Thymus (tissue), 11 donors: ENCODE measurements at regions not wholly inside any gene's neighbourhood (a gene's known extent, or its start where the extent isn't known, plus 50 kb on each side); places are given as distances from the start of the nearest gene placed in this dataset.

Experiments
- DNase-seq, 9 donors: peaks; one replicate each; pipeline ENCODE4 v3.0.0-alpha.2; 2013; ENCODE audit warnings: low spot score in 9 of 9, low read depth in 6 of 9, missing footprints in 1 of 9
- H3K27ac ChIP-seq, 2 donors: one replicate each; pipeline ENCODE4 v1.5.1; 2013; ENCODE audit warnings: control low read depth in 1 of 2, low read depth in 1 of 2, low read length in 1 of 2, mild to moderate bottlenecking in 1 of 2, moderate library complexity in 1 of 2
- H3K27me3 ChIP-seq, 2 donors: one replicate each; pipeline ENCODE4 v1.5.1; 2013; ENCODE audit warnings: low read length in 1 of 2; ENCODE audit not compliant: control insufficient read depth in 2 of 2, insufficient read depth in 1 of 2
- H3K36me3 ChIP-seq, 2 donors: one replicate each; pipeline ENCODE4 v1.5.1; 2013; ENCODE audit warnings: low read length in 1 of 2, mild to moderate bottlenecking in 1 of 2, moderate library complexity in 1 of 2; ENCODE audit not compliant: control insufficient read depth in 2 of 2, insufficient read depth in 2 of 2
- H3K4me1 ChIP-seq, 2 donors: one replicate each; pipeline ENCODE4 v1.5.1; 2013; ENCODE audit warnings: low read length in 2 of 2; ENCODE audit not compliant: control insufficient read depth in 2 of 2, insufficient read depth in 2 of 2
- H3K4me3 ChIP-seq, 2 donors: one replicate each; pipeline ENCODE4 v1.5.1; 2013; ENCODE audit warnings: low read length in 2 of 2, control low read depth in 1 of 2, mild to moderate bottlenecking in 1 of 2
- H3K9me3 ChIP-seq, 2 donors: one replicate each; pipeline ENCODE4 v1.5.1; 2013; ENCODE audit warnings: low read length in 1 of 2, mild to moderate bottlenecking in 1 of 2; ENCODE audit not compliant: control insufficient read depth in 2 of 2, insufficient read depth in 1 of 2
- WGBS: extraction: QIAGEN DNeasy Blood & Tissue Kit; methylation state at CpG from one replicate; pipeline ENCODE4 v1.1.7; 2013; 5-methylcytosine and 5-hydroxymethylcytosine counted together
- donor health status: healthy.

DNA sequence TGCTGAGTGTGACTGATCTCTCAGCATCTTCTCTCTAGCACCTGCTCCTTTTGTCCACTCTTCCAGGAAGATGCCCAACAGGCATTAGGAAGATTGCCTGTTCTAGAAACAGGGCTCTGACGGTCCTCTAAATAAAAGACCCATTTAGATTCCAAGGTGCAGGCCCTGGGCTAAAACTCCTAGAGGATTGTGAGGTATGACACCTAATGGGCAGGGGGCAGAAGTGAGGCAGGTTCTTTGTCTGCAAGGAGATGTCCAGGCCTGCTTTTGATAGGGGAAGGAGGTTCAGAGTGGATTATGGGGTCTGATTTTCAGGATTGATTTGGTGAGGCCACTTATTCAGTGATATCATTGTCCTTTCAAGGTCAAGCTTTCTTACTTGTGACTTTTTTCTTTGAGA, 140.8 kb upstream of the TRPC7 start:
- H3K9me3 ChIP-seq: peaks cover 0 to 6% of the 10 kb centered on the region in 2 donors
- DNase-seq: no peak
- no peaks in the 10 kb centered on the region for H3K4me1 ChIP-seq
- no peak overlapping the region for H3K27ac ChIP-seq
- no peak overlapping the region for H3K4me3 ChIP-seq
- 62% methylated on average over 1 of the region's 1 CpG for WGBS
- no peaks in the 10 kb centered on the region for H3K27me3 ChIP-seq
- no peaks in the 10 kb centered on the region for H3K36me3 ChIP-seq

DNA sequence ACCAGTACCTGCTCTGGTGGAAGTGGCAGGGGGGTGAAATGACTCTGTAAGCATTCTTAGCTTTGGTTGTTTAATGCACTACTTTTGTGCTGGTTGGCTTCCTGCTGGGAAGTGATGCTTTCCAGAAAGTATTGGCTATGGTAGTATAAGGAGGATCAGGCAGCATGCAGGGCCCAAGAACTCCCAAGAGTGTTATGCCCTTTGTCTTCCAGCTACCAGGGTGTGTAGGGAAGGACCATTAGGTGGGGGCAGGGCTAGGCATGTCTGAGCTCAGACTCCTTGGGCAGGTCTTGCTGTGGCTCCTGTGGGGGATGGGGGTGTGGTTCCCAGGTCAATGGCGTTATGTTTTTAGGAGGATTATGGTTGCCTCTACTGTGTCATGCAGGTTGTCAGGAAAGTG, 135.8 kb upstream of the TRPC7 start:
- no peak overlapping the region for H3K27ac ChIP-seq
- no peak for DNase-seq
- no peak overlapping the region for H3K4me3 ChIP-seq
- H3K9me3 ChIP-seq: peaks cover 0 to 6% of the 10 kb centered on the region in 2 donors
- H3K27me3 ChIP-seq: no peaks in the 10 kb centered on the region
- H3K4me1 ChIP-seq: no peaks in the 10 kb centered on the region
- no peaks in the 10 kb centered on the region for H3K36me3 ChIP-seq
- 64% methylated on average over 1 of the region's 1 CpG for WGBS

DNA sequence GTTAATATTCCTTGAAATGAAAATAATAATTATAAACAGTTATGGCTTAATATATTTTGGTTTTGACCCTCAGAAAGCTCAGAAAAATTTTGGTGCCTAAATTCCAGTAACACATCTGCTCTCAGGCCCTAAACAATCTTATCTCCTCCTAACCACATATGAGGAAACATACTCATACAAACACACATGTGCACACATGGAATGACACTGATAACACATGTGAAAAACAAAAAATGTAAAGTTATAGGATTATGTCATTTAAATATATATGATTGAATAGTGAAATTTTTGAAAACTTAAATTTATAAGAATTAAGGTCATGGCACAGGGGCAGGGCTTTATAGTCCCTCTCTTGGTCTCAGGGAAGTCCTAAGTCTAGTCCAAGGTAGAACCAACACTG, 127.2 kb upstream of the TRPC7 start:
- H3K27me3 ChIP-seq: no peaks in the 10 kb centered on the region
- no peaks in the 10 kb centered on the region for H3K4me1 ChIP-seq
- no peak for DNase-seq
- H3K9me3 ChIP-seq: no peaks in the 10 kb centered on the region
- no peak overlapping the region for H3K4me3 ChIP-seq
- no peaks in the 10 kb centered on the region for H3K36me3 ChIP-seq
- H3K27ac ChIP-seq: no peak overlapping the region

DNA sequence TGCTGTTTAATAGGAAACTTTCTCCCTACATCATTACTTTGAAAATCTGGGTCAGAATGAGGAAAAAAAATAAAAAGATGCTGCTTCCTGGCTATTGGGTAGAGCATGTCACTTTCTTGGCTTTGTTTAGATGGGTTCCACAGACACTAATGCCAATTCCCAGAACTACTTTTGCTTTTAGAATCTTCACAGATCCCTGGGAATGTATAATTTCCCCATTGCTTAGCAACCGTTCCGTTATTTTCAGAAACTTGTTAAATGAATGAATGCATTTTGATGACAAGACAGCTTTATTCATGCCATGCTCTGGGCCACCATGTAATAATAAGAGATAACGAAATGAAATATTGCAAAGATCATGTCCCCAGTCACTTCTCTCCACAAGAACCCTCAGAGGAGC, 126.5 kb upstream of the TRPC7 start:
- H3K27ac ChIP-seq: no peak overlapping the region
- H3K27me3 ChIP-seq: no peaks in the 10 kb centered on the region
- no peaks in the 10 kb centered on the region for H3K36me3 ChIP-seq
- DNase-seq: no peak
- WGBS: 90% methylated on average over 3 of the region's 3 CpGs
- H3K4me1 ChIP-seq: no peaks in the 10 kb centered on the region
- no peak overlapping the region for H3K4me3 ChIP-seq
- no peaks in the 10 kb centered on the region for H3K9me3 ChIP-seq

DNA sequence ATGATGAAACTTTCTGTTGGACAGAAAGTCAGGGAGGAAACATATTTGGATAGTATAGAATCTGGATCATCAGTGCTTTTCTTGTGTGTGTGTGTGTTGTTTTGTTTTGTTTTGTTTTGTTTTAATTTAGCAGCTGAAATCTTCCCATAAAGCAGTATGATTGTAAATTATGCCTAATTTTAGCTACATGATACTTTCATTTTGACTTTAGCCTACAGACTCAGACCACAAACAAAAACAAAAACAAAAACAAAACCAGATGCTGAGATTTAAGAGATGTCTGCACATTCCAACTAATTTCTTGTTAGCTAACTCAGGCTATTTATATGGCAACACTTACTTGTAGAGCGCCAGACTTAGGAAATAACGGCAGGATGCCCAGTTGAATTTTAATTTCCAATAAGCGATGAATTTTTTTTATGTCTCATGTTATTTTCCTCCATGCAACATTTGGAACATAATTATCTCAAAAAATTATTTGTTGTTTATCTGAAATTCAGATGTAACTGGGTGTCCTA, 119.5 kb upstream of the TRPC7 start:
- no peak for DNase-seq
- no peak overlapping the region for H3K4me3 ChIP-seq
- no peak overlapping the region for H3K27ac ChIP-seq
- no peaks in the 10 kb centered on the region for H3K27me3 ChIP-seq
- H3K4me1 ChIP-seq: no peaks in the 10 kb centered on the region
- H3K36me3 ChIP-seq: no peaks in the 10 kb centered on the region
- H3K9me3 ChIP-seq: no peaks in the 10 kb centered on the region
- WGBS: 98% methylated on average over 3 of the region's 3 CpGs

DNA sequence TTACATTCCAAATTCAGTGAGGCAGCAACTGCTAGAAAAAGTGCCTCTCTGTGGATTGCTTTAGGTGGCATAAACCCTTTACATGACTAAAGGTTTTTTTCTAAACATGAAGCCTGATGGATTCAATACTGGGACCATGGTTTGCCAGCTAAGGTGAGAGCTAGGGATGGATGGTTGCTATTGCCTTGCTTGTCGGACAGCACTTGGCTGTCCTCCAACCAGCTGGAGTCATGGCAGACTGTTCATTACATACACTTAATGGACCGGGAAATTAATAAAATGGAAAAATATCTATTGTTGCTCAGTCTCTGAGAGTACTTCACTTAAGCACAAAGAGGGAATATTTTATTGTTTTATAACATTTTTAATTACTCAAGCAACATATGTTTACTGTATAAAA, 116.9 kb upstream of the TRPC7 start:
- 97% methylated on average over 2 of the region's 2 CpGs for WGBS
- H3K36me3 ChIP-seq: no peaks in the 10 kb centered on the region
- no peaks in the 10 kb centered on the region for H3K27me3 ChIP-seq

DNA sequence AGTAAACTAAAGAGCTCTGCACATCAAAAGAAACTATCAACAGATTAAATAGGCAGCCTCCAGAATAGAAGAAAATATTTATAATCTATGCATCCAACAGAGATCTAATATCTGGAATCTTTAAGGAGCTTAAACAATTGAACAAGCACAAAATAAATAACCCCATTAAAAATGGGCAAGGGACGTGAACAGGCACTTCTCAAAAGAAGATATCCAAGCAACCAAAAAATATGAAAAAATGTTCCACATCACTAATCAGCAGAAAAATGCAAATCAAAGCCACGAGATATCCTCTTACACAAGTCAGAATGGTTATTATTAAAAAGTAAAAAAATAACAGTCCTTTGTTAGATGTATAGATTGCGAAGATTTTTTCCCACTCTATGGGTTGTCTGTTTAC, 109.1 kb upstream of the TRPC7 start:
- DNase-seq: no peak
- Histone ChIP-seq H3K36me3 (no peaks in the 10 kb centered on the region), H3K27ac (no peak overlapping the region), H3K4me1 (no peaks in the 10 kb centered on the region), H3K9me3 (no peaks in the 10 kb centered on the region), H3K27me3 (no peaks in the 10 kb centered on the region), H3K4me3 (no peak overlapping the region)
- WGBS: 79% methylated on average over 3 of the region's 3 CpGs

More for the DNA sequence above, 116.9 kb upstream of the TRPC7 start:
- no peaks in the 10 kb centered on the region for H3K4me1 ChIP-seq
- H3K4me3 ChIP-seq: no peak overlapping the region
- no peak overlapping the region for H3K27ac ChIP-seq
- H3K9me3 ChIP-seq: no peaks in the 10 kb centered on the region
- DNase-seq: no peak

DNA sequence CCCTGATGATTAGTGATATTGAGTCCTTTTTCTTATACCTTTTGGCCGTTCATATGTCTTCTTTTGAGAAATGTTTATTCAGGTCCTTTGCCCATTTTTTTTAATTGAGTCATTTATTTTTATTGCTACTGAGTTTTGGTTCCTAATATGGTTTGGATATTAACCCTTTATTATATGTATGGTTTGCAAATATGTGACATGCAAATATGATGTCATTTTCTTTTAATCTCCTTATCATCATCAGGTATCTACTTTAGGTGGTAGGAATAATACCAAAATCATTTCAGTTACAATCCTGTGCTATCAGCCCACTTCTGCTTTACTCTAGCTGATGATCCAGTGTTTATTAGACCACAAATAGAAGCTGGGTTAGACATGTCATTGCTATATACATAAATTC, 102.3 kb upstream of the TRPC7 start:
- DNase-seq: no peak
- H3K36me3 ChIP-seq: no peaks in the 10 kb centered on the region
- no peak overlapping the region for H3K4me3 ChIP-seq
- H3K27ac ChIP-seq: no peak overlapping the region
- no peaks in the 10 kb centered on the region for H3K9me3 ChIP-seq
- WGBS: 79% methylated on average over 1 of the region's 1 CpG
- H3K4me1 ChIP-seq: no peaks in the 10 kb centered on the region
- H3K27me3 ChIP-seq: no peaks in the 10 kb centered on the region

DNA sequence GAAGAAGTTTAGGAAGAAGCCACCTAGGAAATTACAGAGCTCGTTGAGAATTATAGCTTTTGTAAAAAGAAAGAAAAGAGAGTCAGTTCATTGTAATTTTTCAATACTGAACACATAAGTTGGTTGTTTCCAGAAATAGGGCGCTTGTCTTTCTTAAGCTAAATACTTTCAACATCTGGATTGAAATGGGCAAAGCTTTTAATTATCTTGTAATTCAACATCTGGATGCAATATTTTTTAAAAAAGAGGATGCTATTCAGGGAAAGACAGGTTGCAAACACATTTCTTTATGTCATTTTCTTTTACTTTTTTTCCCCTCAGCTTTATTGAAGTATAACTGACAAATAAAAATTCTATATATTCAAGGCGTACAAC, 100.7 kb upstream of the TRPC7 start:
- Histone ChIP-seq H3K27me3 (no peaks in the 10 kb centered on the region), H3K27ac (no peak overlapping the region), H3K36me3 (no peaks in the 10 kb centered on the region), H3K4me1 (no peaks in the 10 kb centered on the region), H3K9me3 (no peaks in the 10 kb centered on the region), H3K4me3 (no peak overlapping the region)
- no peak for DNase-seq
- 81% methylated on average over 3 of the region's 3 CpGs for WGBS

DNA sequence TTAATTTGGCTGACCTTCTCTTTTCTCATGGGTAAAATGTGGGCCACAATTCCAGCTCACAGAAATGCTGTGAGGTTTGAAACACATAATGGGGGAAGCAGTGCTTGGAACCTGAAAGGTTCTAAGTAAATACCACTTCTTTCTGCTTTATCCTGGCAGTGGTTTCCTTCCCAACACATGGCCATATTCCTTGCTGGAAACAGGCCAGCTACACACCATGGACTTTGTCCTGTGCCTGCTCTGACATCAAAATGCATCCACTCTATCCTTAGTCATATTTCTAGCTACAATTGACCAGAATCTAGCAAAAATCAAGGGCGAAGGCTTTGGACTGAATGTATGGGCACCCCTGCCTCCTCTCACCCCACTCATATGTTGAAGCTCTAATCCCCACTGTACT, 93.1 kb upstream of the TRPC7 start:
- Histone ChIP-seq H3K36me3 (no peaks in the 10 kb centered on the region), H3K27me3 (no peaks in the 10 kb centered on the region), H3K4me1 (no peaks in the 10 kb centered on the region), H3K9me3 (no peaks in the 10 kb centered on the region), H3K4me3 (no peak overlapping the region), H3K27ac (no peak overlapping the region)
- DNase-seq: no peak
- 92% methylated on average over 1 of the region's 1 CpG for WGBS
